SK-N-SH (cell line): ENCODE measurements at regions not wholly inside any gene's neighbourhood (a gene's known extent, or its start where the extent isn't known, plus 50 kb on each side); places are given as distances from the start of the nearest gene placed in this dataset.

ENCODE experiments used
- CTCF ChIA-PET: fragments of 300-600, 350-600 bp; formaldehyde crosslinking; extraction: SDS; loops from one replicate; lab custom pipeline; 2021; lab: Yijun Ruan, JAX
- POLR2A ChIA-PET: fragments of 350-600 bp; sonication (Branson Sonifier 250); formaldehyde crosslinking; extraction: SDS; loops from one replicate; lab custom pipeline; 2020; ENCODE audit warnings: antibody characterized with exemption, inconsistent platforms; lab: Yijun Ruan, JAX
- DNase-seq: peaks from one replicate; pipeline ENCODE4 v3.0.0; 2012
- H2AFZ ChIP-seq: fragments of 200-600 bp; sonication (generic); 2 replicates; pipeline ENCODE4 v1.8.1; 2016; ENCODE audit warnings: antibody characterized with exemption, mild to moderate bottlenecking, low read depth
- H3F3A ChIP-seq: fragments of 200-600 bp; sonication (generic); replicated peaks from 2 replicates; pipeline ENCODE3; 2016; ENCODE audit warnings: antibody characterized with exemption, mild to moderate bottlenecking; ENCODE audit not compliant: insufficient read depth
- H3K27ac ChIP-seq, 2 experiments: fragments of 200-500 bp in 1 of 2; fragments of 200-600 bp in 1 of 2; sonication (Bioruptor generic) in 1 of 2; sonication (generic), shearing (Covaris generic) in 1 of 2; 2 replicates each; pipeline versions ENCODE4 v1.5.1 to v1.6.1; 2014 to 2016; ENCODE audit warnings: low read depth in 2 of 2, inconsistent platforms in 1 of 2, low read length in 1 of 2, mild to moderate bottlenecking in 1 of 2, mixed read lengths in 1 of 2
- H3K27me3 ChIP-seq: fragments of 200-600 bp; sonication (generic), shearing (Covaris generic); 2 replicates; pipeline ENCODE4 v1.6.1; 2016; ENCODE audit warnings: mixed run types; ENCODE audit not compliant: insufficient read depth
- H3K36me3 ChIP-seq, 2 experiments: fragments of 200-500 bp in 1 of 2; fragments of 200-600 bp in 1 of 2; sonication (Bioruptor generic) in 1 of 2; sonication (generic) in 1 of 2; replicated peaks in 1 of 2; 2 replicates each; pipeline versions ENCODE3 to v1.5.1; 2014 to 2016; ENCODE audit warnings: low read length in 1 of 2, mild to moderate bottlenecking in 1 of 2; ENCODE audit not compliant: insufficient read depth in 2 of 2, control insufficient read depth in 1 of 2
- H3K4me1 ChIP-seq, 2 experiments: fragments of 200-500 bp in 1 of 2; fragments of 200-600 bp in 1 of 2; sonication (Bioruptor generic) in 1 of 2; sonication (generic), shearing (Covaris generic) in 1 of 2; 2 replicates each; pipeline versions ENCODE4 v1.5.1 to v1.6.1; 2014 to 2016; ENCODE audit warnings: low read depth in 1 of 2, low read length in 1 of 2, mixed run types in 1 of 2; ENCODE audit not compliant: insufficient read depth in 2 of 2, control insufficient read depth in 1 of 2
- H3K4me2 ChIP-seq: fragments of 200-600 bp; sonication (generic), shearing (Covaris generic); 2 replicates; pipeline ENCODE4 v1.6.1; 2017; ENCODE audit warnings: mixed run types
- H3K4me3 ChIP-seq, 2 experiments: fragments of 200-500 bp in 1 of 2; fragments of 200-600 bp in 1 of 2; sonication (Bioruptor generic) in 1 of 2; sonication (generic), shearing (Covaris generic) in 1 of 2; 2 replicates each; pipeline versions ENCODE4 v1.5.1 to v1.8.1; 2014 to 2016; ENCODE audit warnings: low read depth in 2 of 2, inconsistent platforms in 1 of 2, low read length in 1 of 2, mild to moderate bottlenecking in 1 of 2, mixed read lengths in 1 of 2, moderate library complexity in 1 of 2
- H3K79me2 ChIP-seq: fragments of 200-600 bp; sonication (generic); 2 replicates; pipeline ENCODE4 v1.8.1; 2017; ENCODE audit warnings: mild to moderate bottlenecking; ENCODE audit not compliant: insufficient read depth
- H3K9ac ChIP-seq: fragments of 200-600 bp; sonication (generic); 2 replicates; pipeline ENCODE4 v1.6.1; 2017; ENCODE audit warnings: mixed run types
- H3K9me2 ChIP-seq: fragments of 200-600 bp; sonication (generic); 2 replicates; pipeline ENCODE4 v1.6.1; 2017; ENCODE audit warnings: mixed run types
- H3K9me3 ChIP-seq: fragments of 200-600 bp; sonication (generic); 2 replicates; pipeline ENCODE4 v1.6.1; 2017; ENCODE audit warnings: mixed run types, mild to moderate bottlenecking, moderate library complexity
- H4K20me1 ChIP-seq: fragments of 200-600 bp; sonication (generic); 2 replicates; pipeline ENCODE4 v1.6.1; 2017; ENCODE audit warnings: mild to moderate bottlenecking, mixed run types; ENCODE audit not compliant: insufficient read depth
- ELF1 ChIP-seq: IDR thresholded peaks from 2 replicates; pipeline ENCODE4 v1.4.0; 2012
- EP300 ChIP-seq, 2 experiments: IDR thresholded peaks; 2 replicates each; pipeline versions ENCODE4 v1.4.0 to v1.6.1; 2012; ENCODE audit warnings: borderline replicate concordance in 1 of 2, low read depth in 1 of 2, low read length in 1 of 2
- EZH2phosphoT487 ChIP-seq: fragments of 200-600 bp; sonication (generic); IDR thresholded peaks from 2 replicates; pipeline ENCODE4 v1.6.1; 2017; ENCODE audit warnings: low read depth, mixed run types, mild to moderate bottlenecking, antibody characterized with exemption, moderate library complexity, borderline replicate concordance
- JUND ChIP-seq: IDR thresholded peaks from 2 replicates; pipeline ENCODE4 v1.4.0; 2012
- MAX ChIP-seq: IDR thresholded peaks from 2 replicates; pipeline ENCODE4 v1.4.0; 2012; ENCODE audit warnings: low read depth
- MEF2A ChIP-seq: IDR thresholded peaks from 2 replicates; pipeline ENCODE4 v1.4.0; 2012; ENCODE audit warnings: low read depth, borderline replicate concordance
- NFIC ChIP-seq: IDR thresholded peaks from 2 replicates; pipeline ENCODE4 v1.4.0; 2012; ENCODE audit warnings: borderline replicate concordance
- NRF1 ChIP-seq: IDR thresholded peaks from 2 replicates; pipeline ENCODE4 v1.6.1; 2012; ENCODE audit warnings: low read depth, mild to moderate bottlenecking, low read length
- REST ChIP-seq: IDR thresholded peaks from 2 replicates; pipeline ENCODE4 v1.6.1; 2012; ENCODE audit warnings: mild to moderate bottlenecking, low read depth, low read length, moderate library complexity
- TAF1 ChIP-seq: IDR thresholded peaks from 2 replicates; pipeline ENCODE4 v1.6.1; 2012; ENCODE audit warnings: low read depth, mild to moderate bottlenecking, low read length, moderate library complexity, borderline replicate concordance
- TEAD4 ChIP-seq: IDR thresholded peaks from 2 replicates; pipeline ENCODE4 v1.4.0; 2012; ENCODE audit warnings: mild to moderate bottlenecking, borderline replicate concordance; ENCODE audit not compliant: insufficient read depth
- WGBS: methylation state at CpG from one replicate; pipeline ENCODE4 v1.1.6; 2017; ENCODE audit warnings: low lambda C conversion rate; 5-methylcytosine and 5-hydroxymethylcytosine counted together

- no peak overlapping the region for H3K27ac ChIP-seq
- no peaks in the 10 kb centered on the region for H4K20me1 ChIP-seq
- H3K4me1 ChIP-seq: no peaks in the 10 kb centered on the region
- H3K9ac ChIP-seq: no peak overlapping the region
- 0% methylated on average over 2 of the region's 2 CpGs for WGBS
- H3K36me3 ChIP-seq: no peaks in the 10 kb centered on the region
- H2AFZ ChIP-seq: no peak overlapping the region
- CTCF ChIA-PET: interaction anchor here (0.6 to 2.2 kb wide), 2 partner anchors 9 to 291 kb away, joined by 3 to 10 read pairs; no protein-coding TSS in a partner anchor
- POLR2A ChIA-PET: no interaction called here
- H3K9me3 ChIP-seq: no peaks in the 10 kb centered on the region
- TF ChIP-seq MEF2A: no peak
- no peak for TF ChIP-seq TEAD4
- TF ChIP-seq EZH2phosphoT487: no peak
- no peaks in the 10 kb centered on the region for H3K27me3 ChIP-seq
- no peak overlapping the region for H3K4me3 ChIP-seq
- H3K79me2 ChIP-seq: no peaks in the 10 kb centered on the region
- H3F3A ChIP-seq: no peaks in the 10 kb centered on the region
- DNase-seq: no peak
- H3K4me2 ChIP-seq: no peak overlapping the region
- no peaks in the 10 kb centered on the region for H3K9me2 ChIP-seq
Observed at GRCh38 chr2:103152556-103152955, 390.7 kb downstream of the TMEM182 start.

- H3K9ac ChIP-seq: no peak overlapping the region
- H3K36me3 ChIP-seq: no peaks in the 10 kb centered on the region
- no peaks in the 10 kb centered on the region for H3F3A ChIP-seq
- POLR2A ChIA-PET: no interaction called here
- TF ChIP-seq ELF1 (no peak), TAF1 (no peak), REST (no peak), MAX (no peak), JUND (no peak), NFIC (no peak), EP300 (IDR thresholded peaks at IDR 0.05; ENCODE audit: borderline replicate concordance in 1 of 2, low read depth in 1 of 2, low read length in 1 of 2) (no peak), NRF1 (no peak)
- TF ChIP-seq, all 33 proteins: peak for 0
- Histone ChIP-seq H3K4me3 (no peak overlapping the region), H3K4me2 (no peak overlapping the region), H3K4me1 (no peaks in the 10 kb centered on the region), H3K9me2 (no peaks in the 10 kb centered on the region), H3K27me3 (no peaks in the 10 kb centered on the region), H4K20me1 (no peaks in the 10 kb centered on the region), H2AFZ (no peak overlapping the region), H3K79me2 (no peaks in the 10 kb centered on the region), H3K27ac (no peak overlapping the region), H3K9me3 (no peaks in the 10 kb centered on the region)
- CTCF ChIA-PET: interaction anchor here (2.2 kb wide), 1 partner anchor 8 kb away, joined by 10 read pairs; no protein-coding TSS in a partner anchor
- DNase-seq: no peak
- 4% methylated on average over 8 of the region's 9 CpGs for WGBS
Observed at GRCh38 chr2:103153580-103154284, 391.9 kb downstream of the TMEM182 start.
